MM.1S (cell line): ENCODE measurements at regions not wholly inside any gene's neighbourhood (a gene's known extent, or its start where the extent isn't known, plus 50 kb on each side); places are given as distances from the start of the nearest gene placed in this dataset.

ENCODE experiments used
- DNase-seq: peaks from one replicate; pipeline ENCODE4 v3.0.0-alpha.2; 2015
- H2AFZ ChIP-seq: fragments of 300-600 bp; sonication (generic); 2 replicates; pipeline ENCODE4 v1.6.0; 2016; ENCODE audit warnings: antibody characterized with exemption, low read length
- H3F3A ChIP-seq: fragments of 300-600 bp; sonication (generic); 2 replicates; pipeline ENCODE4 v1.6.1; 2016; ENCODE audit warnings: mild to moderate bottlenecking, antibody characterized with exemption, low read length, moderate library complexity, mixed read lengths; ENCODE audit not compliant: insufficient read depth
- H3K27ac ChIP-seq: fragments of 300-600 bp; sonication (generic); 2 replicates; pipeline ENCODE4 v1.5.1; 2016; ENCODE audit warnings: mild to moderate bottlenecking, low read length
- H3K27me3 ChIP-seq: fragments of 300-600 bp; sonication (generic); replicated peaks from 2 replicates; pipeline ENCODE4 v1.6.0; 2016; ENCODE audit warnings: low read length; ENCODE audit not compliant: insufficient read depth
- H3K36me3 ChIP-seq: fragments of 300-600 bp; sonication (generic); replicated peaks from 2 replicates; pipeline ENCODE4 v1.6.1; 2016; ENCODE audit warnings: mild to moderate bottlenecking, low read length, mixed read lengths; ENCODE audit not compliant: insufficient read depth
- H3K4me1 ChIP-seq: fragments of 300-600 bp; sonication (generic); 2 replicates; pipeline ENCODE4 v1.6.1; 2016; ENCODE audit warnings: low read length, mixed read lengths
- H3K4me2 ChIP-seq: fragments of 300-600 bp; sonication (generic); 2 replicates; pipeline ENCODE4 v1.6.0; 2016; ENCODE audit warnings: low read depth, low read length
- H3K4me3 ChIP-seq: fragments of 300-600 bp; sonication (generic); 2 replicates; pipeline ENCODE4 v1.5.1; 2016; ENCODE audit warnings: low read length, mixed read lengths
- H3K79me2 ChIP-seq: fragments of 300-600 bp; sonication (generic); 2 replicates; pipeline ENCODE4 v1.6.1; 2016; ENCODE audit warnings: mixed run types, low read length, mixed read lengths
- H3K9ac ChIP-seq: fragments of 300-600 bp; sonication (generic); 2 replicates; pipeline ENCODE4 v1.6.1; 2016; ENCODE audit warnings: low read length, mixed read lengths
- H3K9me2 ChIP-seq: fragments of 300-600 bp; sonication (generic); replicated peaks from 2 replicates; pipeline ENCODE4 v1.6.1; 2016; ENCODE audit warnings: mild to moderate bottlenecking, low read length, mixed read lengths; ENCODE audit not compliant: insufficient read depth
- H3K9me3 ChIP-seq: fragments of 300-600 bp; sonication (generic); replicated peaks from 2 replicates; pipeline ENCODE4 v1.6.1; 2016; ENCODE audit warnings: mild to moderate bottlenecking, low read length, mixed read lengths; ENCODE audit not compliant: insufficient read depth
- H4K20me1 ChIP-seq: fragments of 300-600 bp; sonication (generic); 2 replicates; pipeline ENCODE4 v1.6.1; 2016; ENCODE audit warnings: mild to moderate bottlenecking, low read length, moderate library complexity, mixed read lengths; ENCODE audit not compliant: insufficient read depth
- CTCF ChIP-seq: fragments of 300-600 bp; sonication (generic); IDR thresholded peaks from 2 replicates; pipeline ENCODE4 v1.5.1; 2016; ENCODE audit warnings: antibody characterized with exemption, low read length, mixed read lengths
- EZH2 ChIP-seq: fragments of 300-600 bp; sonication (generic); optimal IDR thresholded peaks from 2 replicates; pipeline ENCODE3; 2017; ENCODE audit warnings: low read depth, mild to moderate bottlenecking, antibody characterized with exemption, low read length, mixed read lengths
- EZH2phosphoT487 ChIP-seq: fragments of 300-600 bp; sonication (generic); IDR thresholded peaks from 2 replicates; pipeline ENCODE4 v1.6.1; 2018; ENCODE audit warnings: antibody characterized with exemption, low read length

- no peaks in the 10 kb centered on the region for H3K36me3 ChIP-seq
- no peaks in the 10 kb centered on the region for H3K27me3 ChIP-seq
- H3K4me3 ChIP-seq = no peak overlapping the region
- H3K79me2 ChIP-seq = no peaks in the 10 kb centered on the region
- no peak overlapping the region for H3K9ac ChIP-seq
- H3K27ac ChIP-seq = no peak overlapping the region
- H3K4me1 ChIP-seq = peaks cover 15% of the 10 kb centered on the region
- no peak overlapping the region for H3K4me2 ChIP-seq
- TF ChIP-seq CTCF (no peak), EZH2 (no peak), EZH2phosphoT487 (no peak)
- H3K9me3 ChIP-seq = no peaks in the 10 kb centered on the region
- peaks cover 6% of the 10 kb centered on the region; the same call in 1 of the 2 replicates for H3F3A ChIP-seq
- H3K9me2 ChIP-seq = no peaks in the 10 kb centered on the region
- no peak overlapping the region for H2AFZ ChIP-seq
- H4K20me1 ChIP-seq = no peaks in the 10 kb centered on the region; the same call in 1 of the 2 replicates
- DNase-seq = no peak
Measured at GRCh38 chr2:208854717-208855116, 448.1 kb downstream of the PTH2R start.

- Histone ChIP-seq H3K9me3 (no peaks in the 10 kb centered on the region), H3K9me2 (no peaks in the 10 kb centered on the region), H2AFZ (no peak overlapping the region), H3K4me3 (no peak overlapping the region), H3F3A (no peaks in the 10 kb centered on the region), H3K36me3 (no peaks in the 10 kb centered on the region), H3K4me2 (no peak overlapping the region), H3K27me3 (no peaks in the 10 kb centered on the region), H3K4me1 (no peaks in the 10 kb centered on the region), H4K20me1 (no peaks in the 10 kb centered on the region), H3K9ac (no peak overlapping the region), H3K79me2 (no peaks in the 10 kb centered on the region), H3K27ac (no peak overlapping the region)
- TF ChIP-seq EZH2phosphoT487 (no peak), CTCF (no peak), EZH2 (no peak)
- no peak for DNase-seq
Measured at GRCh38 chr2:208867374-208867773, 460.8 kb downstream of the PTH2R start.

GRCh38 chr2:208872591-208872990 is 466.0 kb downstream of the PTH2R start:
- Histone ChIP-seq H3K27ac (no peak overlapping the region), H3K9ac (no peak overlapping the region), H2AFZ (no peak overlapping the region), H4K20me1 (no peaks in the 10 kb centered on the region), H3K27me3 (no peaks in the 10 kb centered on the region), H3K9me3 (no peaks in the 10 kb centered on the region), H3K4me3 (no peak overlapping the region), H3K4me2 (no peak overlapping the region), H3F3A (no peaks in the 10 kb centered on the region), H3K9me2 (no peaks in the 10 kb centered on the region), H3K79me2 (no peaks in the 10 kb centered on the region), H3K4me1 (no peaks in the 10 kb centered on the region), H3K36me3 (no peaks in the 10 kb centered on the region)
- DNase-seq = no peak
- TF ChIP-seq EZH2 (no peak), CTCF (no peak), EZH2phosphoT487 (no peak)
